Activated naive CD8-positive, alpha-beta T cell treated with anti-CD3 and anti-CD28 coated beads, Interleukin-2, amount 10 ng/mL, durations not matched to agents 7 days and 5 days (primary cell): ENCODE measurements at regions not wholly inside any gene's neighbourhood (a gene's known extent, or its start where the extent isn't known, plus 50 kb on each side); places are given as distances from the start of the nearest gene placed in this dataset.

ENCODE experiments used
- ATAC-seq: fragments of 150-1000 bp; cut with Tn5 transposase; one replicate; pipeline ENCODE4 v1.10.0; 2021; ENCODE audit warnings: low read depth, moderate library complexity
- POLR2A ChIA-PET: fragments of 350-600 bp; sonication (Branson Sonifier 250); formaldehyde crosslinking; loops from one replicate; lab custom pipeline; 2021; ENCODE audit warnings: antibody characterized with exemption; lab: Charles Lee
- DNase-seq: peaks from one replicate; pipeline ENCODE4 v3.0.0; 2021
- H3K27ac Mint-ChIP-seq: one replicate; pipeline ENCODE4 v1.8.0; 2022; ENCODE audit warnings: mild to moderate bottlenecking, mixed read lengths
- H3K27me3 Mint-ChIP-seq: one replicate; pipeline ENCODE4 v1.8.0; 2022; ENCODE audit warnings: mild to moderate bottlenecking, moderate library complexity, mixed read lengths
- H3K36me3 Mint-ChIP-seq: one replicate; pipeline ENCODE4 v1.8.0; 2021; ENCODE audit warnings: mild to moderate bottlenecking, mixed read lengths
- H3K4me1 Mint-ChIP-seq: one replicate; pipeline ENCODE4 v1.8.0; 2021; ENCODE audit warnings: mixed read lengths
- H3K4me3 Mint-ChIP-seq: one replicate; pipeline ENCODE4 v1.8.0; 2022; ENCODE audit warnings: mild to moderate bottlenecking, moderate library complexity, mixed read lengths
- H3K9me3 Mint-ChIP-seq: one replicate; pipeline ENCODE4 v1.8.0; 2021; ENCODE audit warnings: mixed read lengths

- ATAC-seq (no peak), DNase-seq (no peak)
- POLR2A ChIA-PET, result no interaction called here
- Mint-ChIP-seq H3K36me3 (no peaks in the 10 kb centered on the region), H3K27me3 (peaks cover 5% of the 10 kb centered on the region), H3K4me3 (no peak overlapping the region), H3K4me1 (peaks cover 9% of the 10 kb centered on the region), H3K27ac (no peak overlapping the region), H3K9me3 (no peaks in the 10 kb centered on the region)
Observed at GRCh38 chr15:73803806-73804205, 50.7 kb upstream of the INSYN1 start.

GRCh38 chr15:73805504-73806089 is 52.4 kb upstream of the INSYN1 start:
- Mint-ChIP-seq H3K27me3 (peaks cover 5% of the 10 kb centered on the region), H3K9me3 (no peaks in the 10 kb centered on the region), H3K4me3 (no peak overlapping the region), H3K36me3 (no peaks in the 10 kb centered on the region), H3K27ac (no peak overlapping the region), H3K4me1 (no peaks in the 10 kb centered on the region)
- DNase-seq, result no peak
- no peak for ATAC-seq
- POLR2A ChIA-PET, result interaction anchor here (0.5 kb wide), 1 partner anchor 626 kb away, joined by 5 read pairs; no protein-coding TSS in a partner anchor

GRCh38 chr15:73806698-73807483 is 53.7 kb upstream of the INSYN1 start:
- POLR2A ChIA-PET, result no interaction called here
- H3K9me3 Mint-ChIP-seq, result no peaks in the 10 kb centered on the region
- ATAC-seq (no peak), DNase-seq (no peak)
- H3K36me3 Mint-ChIP-seq, result no peaks in the 10 kb centered on the region
- peaks cover 5% of the 10 kb centered on the region for H3K27me3 Mint-ChIP-seq
- H3K4me3 Mint-ChIP-seq, result no peak overlapping the region
- H3K4me1 Mint-ChIP-seq, result no peaks in the 10 kb centered on the region
- H3K27ac Mint-ChIP-seq, result no peak overlapping the region

- Mint-ChIP-seq H3K36me3 (no peaks in the 10 kb centered on the region), H3K27me3 (peaks cover 9% of the 10 kb centered on the region), H3K4me3 (no peak overlapping the region), H3K4me1 (no peaks in the 10 kb centered on the region), H3K9me3 (no peaks in the 10 kb centered on the region), H3K27ac (no peak overlapping the region)
- POLR2A ChIA-PET, result no interaction called here
- no peak for ATAC-seq
- no peak for DNase-seq
Observed at GRCh38 chr15:73807865-73808264, 54.7 kb upstream of the INSYN1 start.

- H3K4me3 Mint-ChIP-seq, result no peak overlapping the region
- H3K36me3 Mint-ChIP-seq, result no peaks in the 10 kb centered on the region
- POLR2A ChIA-PET, result no interaction called here
Observed at GRCh38 chr15:73809728-73810501, 56.8 kb upstream of the INSYN1 start.

GRCh38 chr15:73812806-73813465 is 59.8 kb upstream of the INSYN1 start:
- ATAC-seq (no peak), DNase-seq (no peak)
- Mint-ChIP-seq H3K36me3 (no peaks in the 10 kb centered on the region), H3K4me1 (no peaks in the 10 kb centered on the region), H3K27me3 (peaks cover 4% of the 10 kb centered on the region), H3K27ac (no peak overlapping the region), H3K4me3 (no peak overlapping the region), H3K9me3 (no peaks in the 10 kb centered on the region)
- POLR2A ChIA-PET, result no interaction called here

More at GRCh38 chr15:73809728-73810501, 56.8 kb upstream of the INSYN1 start:
- Mint-ChIP-seq H3K4me1 (no peaks in the 10 kb centered on the region), H3K27ac (no peak overlapping the region), H3K27me3 (peaks cover 4% of the 10 kb centered on the region), H3K9me3 (no peaks in the 10 kb centered on the region)
- ATAC-seq (no peak), DNase-seq (no peak)

- POLR2A ChIA-PET, result no interaction called here
- no peak for DNase-seq
- Mint-ChIP-seq H3K27ac (no peak overlapping the region), H3K4me1 (no peaks in the 10 kb centered on the region), H3K36me3 (no peaks in the 10 kb centered on the region), H3K9me3 (no peaks in the 10 kb centered on the region), H3K4me3 (no peak overlapping the region), H3K27me3 (peaks cover 4% of the 10 kb centered on the region)
- ATAC-seq, result no peak
Observed at GRCh38 chr15:73813589-73813988, 59.8 kb upstream of the TBC1D21 start.

GRCh38 chr15:73818308-73818985 is 54.9 kb upstream of the TBC1D21 start:
- Mint-ChIP-seq H3K27me3 (no peaks in the 10 kb centered on the region), H3K4me1 (no peaks in the 10 kb centered on the region), H3K36me3 (no peaks in the 10 kb centered on the region), H3K9me3 (peaks cover 1% of the 10 kb centered on the region), H3K27ac (no peak overlapping the region), H3K4me3 (no peak overlapping the region)
- ATAC-seq, result no peak
- no peak for DNase-seq
- POLR2A ChIA-PET, result no interaction called here

GRCh38 chr15:73821181-73821580 is 52.2 kb upstream of the TBC1D21 start:
- Mint-ChIP-seq H3K36me3 (no peaks in the 10 kb centered on the region), H3K27ac (no peak overlapping the region), H3K9me3 (peaks cover 1% of the 10 kb centered on the region), H3K4me1 (no peaks in the 10 kb centered on the region), H3K27me3 (peaks cover 5% of the 10 kb centered on the region), H3K4me3 (no peak overlapping the region)
- no peak for DNase-seq
- POLR2A ChIA-PET, result no interaction called here
- ATAC-seq, result no peak

GRCh38 chr15:73822998-73823397 is 50.4 kb upstream of the TBC1D21 start:
- no peak overlapping the region for H3K4me3 Mint-ChIP-seq
- ATAC-seq, result no peak

More at GRCh38 chr15:73822998-73823397, 50.4 kb upstream of the TBC1D21 start:
- H3K27me3 Mint-ChIP-seq, result peaks cover 5% of the 10 kb centered on the region
- POLR2A ChIA-PET, result no interaction called here
- H3K4me1 Mint-ChIP-seq, result no peaks in the 10 kb centered on the region
- DNase-seq, result no peak
- H3K36me3 Mint-ChIP-seq, result no peaks in the 10 kb centered on the region
- H3K27ac Mint-ChIP-seq, result no peak overlapping the region
- peaks cover 1% of the 10 kb centered on the region for H3K9me3 Mint-ChIP-seq
